ENCODE measurements at regions not wholly inside any gene's neighbourhood (a gene's known extent, or its start where the extent isn't known, plus 50 kb on each side); places are given as distances from the start of the nearest gene placed in this dataset.

GRCh38 chr1:87226341-87226760, 102.3 kb upstream of the LMO4 start:
- TF ChIP-seq CTCF (IDR thresholded peaks at IDR 0.05), result no peak
- TF ChIP-seq POLR2A (IDR thresholded peaks at IDR 0.05), result no peak
- no peak overlapping the region for H3K4me3 ChIP-seq
- H3K4me1 ChIP-seq, result no peaks in the 10 kb centered on the region
- peak overlapping the region; percentile 33 to 44 for H3K27ac ChIP-seq
- intact Hi-C loops (cut with DNase I; ENCODE audit: low total_unique reads), result no loop called here
- H3K36me3 ChIP-seq, result no peaks in the 10 kb centered on the region
- no peaks in the 10 kb centered on the region for H3K9me3 ChIP-seq
- no peaks in the 10 kb centered on the region for H3K27me3 ChIP-seq
- peak; percentile 60 to 69 for DNase-seq

- Histone ChIP-seq H3K36me3 (no peaks in the 10 kb centered on the region), H3K27me3 (no peaks in the 10 kb centered on the region), H3K9me3 (no peaks in the 10 kb centered on the region), H3K27ac (no peak overlapping the region), H3K4me1 (no peaks in the 10 kb centered on the region), H3K4me3 (no peak overlapping the region)
- no peak for TF ChIP-seq POLR2A (IDR thresholded peaks at IDR 0.05)
- no peak for TF ChIP-seq CTCF (IDR thresholded peaks at IDR 0.05)
- intact Hi-C loops (cut with DNase I; ENCODE audit: low total_unique reads), result no loop called here
- DNase-seq, result no peak
These were observed 101.0 kb upstream of the LMO4 start for GRCh38 chr1:87227651-87228050.

- Histone ChIP-seq H3K27me3 (no peaks in the 10 kb centered on the region), H3K36me3 (no peaks in the 10 kb centered on the region), H3K4me1 (no peaks in the 10 kb centered on the region), H3K27ac (no peak overlapping the region), H3K9me3 (no peaks in the 10 kb centered on the region), H3K4me3 (no peak overlapping the region)
- no peak for DNase-seq
- TF ChIP-seq POLR2A (IDR thresholded peaks at IDR 0.05), result no peak
- no peak for TF ChIP-seq CTCF (IDR thresholded peaks at IDR 0.05)
- intact Hi-C loops (cut with DNase I; ENCODE audit: low total_unique reads), result no loop called here
These were observed 98.2 kb upstream of the LMO4 start for GRCh38 chr1:87230501-87230900.

GRCh38 chr1:87231703-87232367, 96.8 kb upstream of the LMO4 start:
- no peak for DNase-seq
- Histone ChIP-seq H3K27me3 (no peaks in the 10 kb centered on the region), H3K4me1 (no peaks in the 10 kb centered on the region), H3K9me3 (no peaks in the 10 kb centered on the region), H3K4me3 (no peak overlapping the region), H3K27ac (no peak overlapping the region), H3K36me3 (no peaks in the 10 kb centered on the region)
- TF ChIP-seq CTCF (IDR thresholded peaks at IDR 0.05) (no peak), POLR2A (IDR thresholded peaks at IDR 0.05) (no peak)
- intact Hi-C loops (cut with DNase I; ENCODE audit: low total_unique reads), result no loop called here

- no peaks in the 10 kb centered on the region for H3K9me3 ChIP-seq
- DNase-seq, result no peak
- TF ChIP-seq POLR2A (IDR thresholded peaks at IDR 0.05) (no peak), CTCF (IDR thresholded peaks at IDR 0.05) (no peak)
- intact Hi-C loops (cut with DNase I; ENCODE audit: low total_unique reads), result no loop called here
- H3K4me1 ChIP-seq, result no peaks in the 10 kb centered on the region
- no peak overlapping the region for H3K27ac ChIP-seq
- no peaks in the 10 kb centered on the region for H3K36me3 ChIP-seq
- no peak overlapping the region for H3K4me3 ChIP-seq
- H3K27me3 ChIP-seq, result no peaks in the 10 kb centered on the region
These were observed 92.1 kb upstream of the LMO4 start for GRCh38 chr1:87236585-87236984.

Data from uterus (tissue), 3 donors.